Muscle of leg (tissue), 3 donors: ENCODE measurements at regions not wholly inside any gene's neighbourhood (a gene's known extent, or its start where the extent isn't known, plus 50 kb on each side); places are given as distances from the start of the nearest gene placed in this dataset.

ENCODE experiments used
- DNase-seq: peaks from one replicate; pipeline ENCODE4 v3.0.0; 2013
- H3K27ac ChIP-seq: one replicate; pipeline ENCODE4 v1.5.1; 2013; ENCODE audit warnings: mild to moderate bottlenecking, low read length, control low read depth
- H3K27me3 ChIP-seq: one replicate; pipeline ENCODE4 v1.6.1; 2013; ENCODE audit warnings: low read length; ENCODE audit not compliant: control insufficient read depth, insufficient read depth
- H3K36me3 ChIP-seq: one replicate; pipeline ENCODE4 v1.6.1; 2013; ENCODE audit warnings: low read length; ENCODE audit not compliant: control insufficient read depth, insufficient read depth
- H3K4me1 ChIP-seq: one replicate; pipeline ENCODE4 v1.6.1; 2013; ENCODE audit warnings: low read length; ENCODE audit not compliant: control insufficient read depth, insufficient read depth
- H3K4me3 ChIP-seq: one replicate; pipeline ENCODE4 v1.5.1; 2013; ENCODE audit warnings: low read length, control low read depth
- H3K9me3 ChIP-seq: replicated peaks from 2 replicates; pipeline ENCODE4 v1.6.1; 2013; ENCODE audit warnings: low read depth, low read length; ENCODE audit not compliant: control insufficient read depth
- WGBS: methylation state at CpG from one replicate; pipeline ENCODE4 v1.1.5; 2013; ENCODE audit warnings: missing lambda C conversion rate; ENCODE audit not compliant: insufficient coverage; 5-methylcytosine and 5-hydroxymethylcytosine counted together

GRCh38 chr12:85564786-85565185, 271.4 kb downstream of the RASSF9 start:
- H3K9me3 ChIP-seq = no peaks in the 10 kb centered on the region
- no peaks in the 10 kb centered on the region for H3K36me3 ChIP-seq

GRCh38 chr12:85568395-85569103, 267.7 kb downstream of the RASSF9 start:
- no peak overlapping the region for H3K27ac ChIP-seq
- H3K27me3 ChIP-seq = no peaks in the 10 kb centered on the region
- no peaks in the 10 kb centered on the region for H3K36me3 ChIP-seq
- no peak overlapping the region for H3K4me3 ChIP-seq
- WGBS = 90% methylated on average over 2 of the region's 6 CpGs
- no peak for DNase-seq
- H3K4me1 ChIP-seq = no peaks in the 10 kb centered on the region
- H3K9me3 ChIP-seq = no peaks in the 10 kb centered on the region

More at GRCh38 chr12:85564786-85565185, 271.4 kb downstream of the RASSF9 start:
- Histone ChIP-seq H3K4me1 (no peaks in the 10 kb centered on the region), H3K27ac (no peak overlapping the region), H3K27me3 (no peaks in the 10 kb centered on the region), H3K4me3 (no peak overlapping the region)
- no peak for DNase-seq
- no CpG with 5 or more reads among the region's 4 CpGs for WGBS

DNA sequence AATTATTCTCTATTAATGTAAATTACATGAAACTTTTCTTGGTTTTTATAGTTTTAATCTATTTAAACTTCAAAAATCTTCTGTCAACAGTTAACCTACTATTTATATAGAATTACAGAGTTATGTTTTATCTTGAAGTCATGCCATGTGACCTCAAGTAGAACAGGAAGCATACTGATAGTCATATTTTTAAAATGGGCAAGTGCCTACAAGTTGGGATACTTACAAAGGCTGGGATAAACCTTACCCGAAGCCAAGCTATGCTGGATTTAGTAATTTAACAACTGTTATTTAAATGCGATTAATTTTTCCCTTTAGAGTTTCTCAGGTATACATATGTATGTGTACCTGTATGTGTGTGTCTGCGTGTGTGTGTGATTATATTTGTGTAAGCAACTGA, 266.9 kb downstream of the RASSF9 start:
- Histone ChIP-seq H3K4me3 (no peak overlapping the region), H3K36me3 (no peaks in the 10 kb centered on the region), H3K27ac (no peak overlapping the region), H3K4me1 (no peaks in the 10 kb centered on the region), H3K9me3 (no peaks in the 10 kb centered on the region), H3K27me3 (no peaks in the 10 kb centered on the region)
- no peak for DNase-seq
- WGBS = no CpG with 5 or more reads among the region's 3 CpGs

- DNase-seq = no peak
- no peaks in the 10 kb centered on the region for H3K27me3 ChIP-seq
- H3K27ac ChIP-seq = no peak overlapping the region
- H3K4me3 ChIP-seq = no peak overlapping the region
- H3K4me1 ChIP-seq = no peaks in the 10 kb centered on the region
- H3K36me3 ChIP-seq = no peaks in the 10 kb centered on the region
- no peaks in the 10 kb centered on the region for H3K9me3 ChIP-seq
- WGBS = no CpG with 5 or more reads among the region's 1 CpG
These were observed 263.3 kb downstream of the RASSF9 start for GRCh38 chr12:85572956-85573355.

GRCh38 chr12:85573635-85574214, 262.5 kb downstream of the RASSF9 start:
- Histone ChIP-seq H3K27ac (no peak overlapping the region), H3K27me3 (no peaks in the 10 kb centered on the region), H3K4me3 (no peak overlapping the region), H3K9me3 (no peaks in the 10 kb centered on the region), H3K4me1 (no peaks in the 10 kb centered on the region), H3K36me3 (no peaks in the 10 kb centered on the region)
- WGBS = 80% methylated on average over 1 of the region's 3 CpGs
- no peak for DNase-seq

GRCh38 chr12:85574291-85574690, 261.9 kb downstream of the RASSF9 start:
- Histone ChIP-seq H3K27ac (no peak overlapping the region), H3K4me3 (no peak overlapping the region), H3K9me3 (no peaks in the 10 kb centered on the region), H3K36me3 (no peaks in the 10 kb centered on the region), H3K4me1 (no peaks in the 10 kb centered on the region), H3K27me3 (no peaks in the 10 kb centered on the region)
- WGBS = no CpG with 5 or more reads among the region's 3 CpGs
- no peak for DNase-seq

- 67% methylated on average over 1 of the region's 7 CpGs for WGBS
- Histone ChIP-seq H3K9me3 (no peaks in the 10 kb centered on the region), H3K4me3 (no peak overlapping the region), H3K27me3 (no peaks in the 10 kb centered on the region), H3K27ac (no peak overlapping the region), H3K4me1 (no peaks in the 10 kb centered on the region), H3K36me3 (no peaks in the 10 kb centered on the region)
- peak; percentile 75 for DNase-seq
These were observed 260.8 kb downstream of the RASSF9 start for GRCh38 chr12:85575120-85576096.

DNA sequence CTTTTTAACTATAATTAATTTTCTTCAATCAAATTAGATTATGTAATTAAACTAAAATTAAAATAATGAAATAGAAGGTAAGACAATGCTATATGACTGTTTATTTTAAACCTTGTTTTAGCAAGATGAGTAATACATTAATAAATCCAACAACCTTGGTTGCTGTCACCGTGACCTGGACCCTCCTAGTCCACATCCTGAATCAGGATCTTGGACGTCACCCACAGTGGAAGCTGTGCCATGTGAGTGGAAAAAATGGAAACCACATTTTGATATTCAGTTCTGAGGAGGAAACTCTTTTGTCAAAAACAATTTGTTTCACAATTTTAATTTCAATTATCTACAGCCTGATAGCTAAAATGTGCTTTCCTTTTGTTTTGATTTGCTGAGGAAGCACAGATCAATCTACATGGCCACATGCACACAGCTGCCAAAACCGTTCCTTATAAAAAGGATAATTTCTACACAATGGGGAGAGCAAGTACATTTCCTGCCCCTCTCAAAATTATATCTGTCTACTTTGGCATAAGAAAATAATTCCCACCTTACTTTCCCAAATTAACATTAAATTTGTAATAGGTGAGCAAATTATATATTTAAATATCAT, 255.5 kb downstream of the RASSF9 start:
- Histone ChIP-seq H3K4me1 (no peaks in the 10 kb centered on the region), H3K9me3 (no peaks in the 10 kb centered on the region), H3K27me3 (no peaks in the 10 kb centered on the region), H3K36me3 (no peaks in the 10 kb centered on the region), H3K27ac (no peak overlapping the region), H3K4me3 (no peak overlapping the region)
- 100% methylated on average over 1 of the region's 3 CpGs for WGBS
- DNase-seq = peak; percentile 6

DNA sequence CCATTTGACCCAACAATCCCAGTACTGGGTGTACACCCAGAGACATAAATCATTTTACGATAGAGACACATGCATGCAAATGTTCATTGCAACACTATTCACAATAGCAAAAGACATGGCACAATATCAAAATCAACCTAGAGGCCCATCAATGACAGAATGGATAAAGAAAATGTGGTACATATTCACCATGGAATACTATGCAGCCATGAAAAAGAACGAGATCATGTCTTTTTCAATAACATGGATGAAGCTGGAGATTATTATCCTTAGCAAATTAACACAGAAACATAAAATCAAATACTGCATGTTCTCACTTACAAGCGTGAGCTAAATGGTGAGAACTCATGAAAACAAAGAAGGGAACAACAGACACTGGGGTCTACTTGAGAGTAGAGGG, 249.1 kb downstream of the RASSF9 start:
- H3K27me3 ChIP-seq = no peaks in the 10 kb centered on the region
- no peaks in the 10 kb centered on the region for H3K4me1 ChIP-seq
- WGBS = no CpG with 5 or more reads among the region's 3 CpGs
- no peaks in the 10 kb centered on the region for H3K36me3 ChIP-seq
- no peak for DNase-seq
- no peak overlapping the region for H3K27ac ChIP-seq
- no peaks in the 10 kb centered on the region for H3K9me3 ChIP-seq
- H3K4me3 ChIP-seq = no peak overlapping the region

DNA sequence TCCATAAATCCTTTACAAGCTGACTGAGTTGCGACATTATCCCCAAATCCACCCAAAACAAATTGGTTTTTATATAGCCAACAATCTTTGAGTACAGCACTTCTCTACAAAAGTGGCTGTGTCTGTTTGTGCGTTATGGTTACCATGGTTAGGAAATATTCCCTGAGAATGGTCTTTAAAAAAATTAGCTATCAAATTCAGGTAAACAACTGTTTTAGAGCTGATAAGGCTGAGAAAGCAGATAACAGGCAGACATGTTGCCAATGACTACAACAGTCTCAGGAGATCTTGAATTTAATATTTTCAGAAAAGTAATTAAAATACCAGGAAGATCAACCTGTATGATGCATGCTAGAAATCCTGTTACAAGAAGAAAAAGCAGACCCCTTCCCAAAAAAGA, 248.0 kb downstream of the RASSF9 start:
- Histone ChIP-seq H3K27me3 (no peaks in the 10 kb centered on the region), H3K36me3 (no peaks in the 10 kb centered on the region), H3K9me3 (no peaks in the 10 kb centered on the region), H3K4me3 (no peak overlapping the region), H3K27ac (no peak overlapping the region), H3K4me1 (no peaks in the 10 kb centered on the region)
- no CpG with 5 or more reads among the region's 2 CpGs for WGBS
- no peak for DNase-seq
